H9 (cell line): ENCODE measurements at regions not wholly inside any gene's neighbourhood (a gene's known extent, or its start where the extent isn't known, plus 50 kb on each side); places are given as distances from the start of the nearest gene placed in this dataset.

Experiments
- DNase-seq: peaks from one replicate; pipeline ENCODE4 v3.0.0-alpha.2; 2017
- H2AFZ ChIP-seq: one replicate; pipeline ENCODE4 v1.6.1; 2013; ENCODE audit warnings: mild to moderate bottlenecking, low read length, control low read depth, moderate library complexity
- H2AK5ac ChIP-seq: 2 replicates; pipeline ENCODE4 v1.6.1; 2013; ENCODE audit warnings: low read length, control low read depth, mixed read lengths; ENCODE audit not compliant: insufficient read length
- H2BK120ac ChIP-seq: one replicate; pipeline ENCODE4 v1.6.1; 2013; ENCODE audit warnings: low read depth, mild to moderate bottlenecking, low read length, control low read depth, inconsistent platforms; ENCODE audit not compliant: poor library complexity, severe bottlenecking
- H2BK12ac ChIP-seq: 2 replicates; pipeline ENCODE4 v1.6.1; 2013; ENCODE audit warnings: low read length, control low read depth, mixed read lengths, low read depth; ENCODE audit not compliant: insufficient read length
- H2BK15ac ChIP-seq: 2 replicates; pipeline ENCODE4 v1.6.1; 2013; ENCODE audit warnings: low read depth, low read length, control low read depth
- H2BK20ac ChIP-seq: one replicate; pipeline ENCODE4 v1.6.1; 2013; ENCODE audit warnings: low read depth, mild to moderate bottlenecking, low read length, control low read depth, inconsistent platforms; ENCODE audit not compliant: poor library complexity, severe bottlenecking
- H2BK5ac ChIP-seq: 2 replicates; pipeline ENCODE4 v1.6.1; 2013; ENCODE audit warnings: low read length, control low read depth, mixed read lengths; ENCODE audit not compliant: insufficient read length
- H3K14ac ChIP-seq: 2 replicates; pipeline ENCODE4 v1.6.1; 2013; ENCODE audit warnings: low read length, control low read depth; ENCODE audit not compliant: insufficient read depth
- H3K18ac ChIP-seq: 2 replicates; pipeline ENCODE4 v1.6.1; 2013; ENCODE audit warnings: low read depth, mild to moderate bottlenecking, mixed read lengths, low read length, control low read depth; ENCODE audit not compliant: insufficient read length
- H3K23ac ChIP-seq: 2 replicates; pipeline ENCODE4 v1.6.1; 2013; ENCODE audit warnings: low read length, control low read depth, mixed read lengths, low read depth; ENCODE audit not compliant: insufficient read length
- H3K23me2 ChIP-seq: 2 replicates; pipeline ENCODE4 v1.6.1; 2013; ENCODE audit warnings: low read depth, mild to moderate bottlenecking, mixed read lengths, low read length, control low read depth; ENCODE audit not compliant: insufficient read length, poor library complexity, severe bottlenecking
- H3K27ac ChIP-seq: 2 replicates; pipeline ENCODE4 v1.5.1; 2013; ENCODE audit warnings: low read length, control low read depth, mixed read lengths, low read depth; ENCODE audit not compliant: insufficient read length
- H3K27me3 ChIP-seq: 2 replicates; pipeline ENCODE4 v1.6.1; 2013; ENCODE audit warnings: low read length, control low read depth, inconsistent platforms; ENCODE audit not compliant: insufficient read depth
- H3K4ac ChIP-seq: 2 replicates; pipeline ENCODE4 v1.6.1; 2013; ENCODE audit warnings: low read depth, mild to moderate bottlenecking, control low read depth, inconsistent platforms, low read length, moderate library complexity
- H3K4me1 ChIP-seq: 2 replicates; pipeline ENCODE4 v1.6.1; 2013; ENCODE audit warnings: low read length, control low read depth, inconsistent platforms; ENCODE audit not compliant: insufficient read depth
- H3K4me2 ChIP-seq: 2 replicates; pipeline ENCODE4 v1.6.1; 2013; ENCODE audit warnings: low read length, control low read depth, mixed read lengths; ENCODE audit not compliant: insufficient read length, insufficient read depth
- H3K56ac ChIP-seq: 2 replicates; pipeline ENCODE4 v1.6.1; 2013; ENCODE audit warnings: low read depth, mild to moderate bottlenecking, mixed read lengths, low read length, control low read depth; ENCODE audit not compliant: insufficient read length
- H3K79me1 ChIP-seq: 2 replicates; pipeline ENCODE4 v1.6.1; 2013; ENCODE audit warnings: low read depth, mild to moderate bottlenecking, moderate library complexity, low read length, control low read depth, inconsistent platforms; ENCODE audit not compliant: insufficient read depth, poor library complexity, severe bottlenecking
- H3K79me2 ChIP-seq: 2 replicates; pipeline ENCODE4 v1.6.1; 2013; ENCODE audit warnings: low read length, control low read depth, inconsistent platforms; ENCODE audit not compliant: insufficient read depth
- H3K9ac ChIP-seq: 2 replicates; pipeline ENCODE4 v1.6.1; 2013; ENCODE audit warnings: low read length, control low read depth, mixed read lengths; ENCODE audit not compliant: insufficient read length; ENCODE audit errors: extremely low read depth
- H3K9me3 ChIP-seq: one replicate; pipeline ENCODE4 v1.6.1; 2013; ENCODE audit warnings: low read depth, low read length, inconsistent platforms; ENCODE audit not compliant: control insufficient read depth
- H3T11ph ChIP-seq: one replicate; pipeline ENCODE4 v1.6.1; 2013; ENCODE audit warnings: mild to moderate bottlenecking, low read length, control low read depth, inconsistent platforms
- H4K20me1 ChIP-seq: one replicate; pipeline ENCODE4 v1.6.1; 2013; ENCODE audit not compliant: control insufficient read depth, insufficient read length, insufficient read depth
- H4K5ac ChIP-seq: 2 replicates; pipeline ENCODE4 v1.6.1; 2013; ENCODE audit warnings: low read depth, mild to moderate bottlenecking, mixed read lengths, low read length, control low read depth; ENCODE audit not compliant: insufficient read length
- H4K8ac ChIP-seq: replicated peaks from 2 replicates; pipeline ENCODE4 v1.6.1; 2013; ENCODE audit warnings: low read length, control low read depth, mixed read lengths, low read depth; ENCODE audit not compliant: insufficient read length
- H4K91ac ChIP-seq: 2 replicates; pipeline ENCODE4 v1.6.1; 2013; ENCODE audit warnings: low read depth, mild to moderate bottlenecking, moderate library complexity, mixed read lengths, low read length, control low read depth; ENCODE audit not compliant: insufficient read length
- H3K27ac Mint-ChIP-seq, 3 experiments: 2 replicates in 2 of 3; 3 replicates in 1 of 3; pipeline ENCODE4 v1.8.0; 2020 to 2021; ENCODE audit warnings: mixed read lengths in 3 of 3, mild to moderate bottlenecking in 1 of 3, moderate library complexity in 1 of 3
- H3K27me3 Mint-ChIP-seq: 2 replicates; pipeline ENCODE4 v1.8.0; 2021; ENCODE audit warnings: low read depth, mild to moderate bottlenecking, moderate library complexity, mixed read lengths
- H3K36me3 Mint-ChIP-seq, 3 experiments: 2 replicates in 2 of 3; 3 replicates in 1 of 3; pipeline ENCODE4 v1.8.0; 2020 to 2021; ENCODE audit warnings: low read depth in 3 of 3, mixed read lengths in 3 of 3; ENCODE audit not compliant: insufficient read depth in 1 of 3
- H3K4me1 Mint-ChIP-seq, 2 experiments: 2 replicates each; pipeline ENCODE4 v1.8.0; 2020; ENCODE audit warnings: mixed read lengths in 2 of 2
- H3K4me3 Mint-ChIP-seq, 2 experiments: 2 replicates in 1 of 2; 3 replicates in 1 of 2; pipeline ENCODE4 v1.8.0; 2020 to 2021; ENCODE audit warnings: mild to moderate bottlenecking in 2 of 2, mixed read lengths in 2 of 2, moderate library complexity in 1 of 2
- H3K9me3 Mint-ChIP-seq, 2 experiments: 2 replicates in 1 of 2; 3 replicates in 1 of 2; pipeline ENCODE4 v1.8.0; 2020; ENCODE audit warnings: mild to moderate bottlenecking in 2 of 2, mixed read lengths in 2 of 2, moderate library complexity in 1 of 2
- CTCF ChIP-seq: fragments of 200-600 bp; sonication (generic); conservative IDR thresholded peaks from 3 replicates; pipeline ENCODE4 v1.8.0; 2021; ENCODE audit warnings: antibody characterized with exemption, mild to moderate bottlenecking
- WGBS: extraction: QIAGEN DNeasy Blood & Tissue Kit; methylation state at CpG from one replicate; pipeline ENCODE4 v1.1.7; 2013; ENCODE audit warnings: missing lambda C conversion rate, low lambda C conversion rate, mixed read lengths; ENCODE audit not compliant: insufficient read length; ENCODE audit errors: extremely low coverage; 5-methylcytosine and 5-hydroxymethylcytosine counted together

DNA sequence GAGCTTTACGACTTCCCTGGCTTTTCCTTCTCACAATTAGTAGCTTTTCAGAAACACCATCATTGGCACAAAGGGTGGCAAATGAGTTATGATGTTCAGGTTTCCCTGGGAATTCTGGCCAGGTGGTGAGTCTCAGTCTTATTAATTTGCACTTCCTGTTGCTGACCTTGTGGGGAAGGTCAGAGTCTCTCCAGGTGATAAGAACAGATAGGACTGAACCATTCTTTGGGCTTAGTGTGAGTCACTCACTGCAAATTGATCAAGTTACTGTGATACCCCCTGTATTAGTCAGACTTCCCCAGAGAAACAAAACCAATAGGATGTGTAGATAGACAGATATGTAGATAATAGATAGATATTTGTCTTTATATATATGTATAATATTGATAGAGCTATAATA lies 53.8 kb upstream of the RANBP3L start:
- H3K27ac ChIP-seq = no peak overlapping the region
- no peaks in the 10 kb centered on the region; the same call in 1 of the 2 replicates for H3K4me1 ChIP-seq
- no peaks in the 10 kb centered on the region for H3K9me3 ChIP-seq
- no peak overlapping the region for H3K23ac ChIP-seq
- Mint-ChIP-seq H3K27me3 (peaks cover 5% of the 10 kb centered on the region; the same call in 1 of the 2 replicates), H3K4me3 (no peak overlapping the region), H3K36me3 (no peaks in the 10 kb centered on the region), H3K4me1 (peaks cover 19 to 20% of the 10 kb centered on the region in 2 experiments), H3K9me3 (no peaks in the 10 kb centered on the region), H3K27ac (no peak overlapping the region)
- WGBS = no CpG with 5 or more reads among the region's 1 CpG
- H4K5ac ChIP-seq = no peak overlapping the region
- no peak overlapping the region for H3K9ac ChIP-seq
- H4K8ac ChIP-seq = no peak overlapping the region
- H3K4me2 ChIP-seq = no peak overlapping the region
- H2AFZ ChIP-seq = no peak overlapping the region
- no peak overlapping the region for H3K56ac ChIP-seq
- H3T11ph ChIP-seq = no peak overlapping the region
- DNase-seq = no peak
- H3K14ac ChIP-seq = no peak overlapping the region
- H3K27me3 ChIP-seq = no peaks in the 10 kb centered on the region
- TF ChIP-seq CTCF = no peak
- no peaks in the 10 kb centered on the region for H4K20me1 ChIP-seq
- no peak overlapping the region for H2BK120ac ChIP-seq
- H2BK20ac ChIP-seq = no peak overlapping the region
- H3K18ac ChIP-seq = no peak overlapping the region
- H2BK12ac ChIP-seq = no peak overlapping the region
- no peak overlapping the region for H3K4ac ChIP-seq
- H2AK5ac ChIP-seq = no peak overlapping the region
- no peaks in the 10 kb centered on the region for H3K23me2 ChIP-seq
- H3K79me1 ChIP-seq = no peaks in the 10 kb centered on the region
- H2BK15ac ChIP-seq = no peak overlapping the region
- no peaks in the 10 kb centered on the region for H3K79me2 ChIP-seq
- H2BK5ac ChIP-seq = no peak overlapping the region
- no peak overlapping the region for H4K91ac ChIP-seq
